ENCODE measurements at regions not wholly inside any gene's neighbourhood (a gene's known extent, or its start where the extent isn't known, plus 50 kb on each side); places are given as distances from the start of the nearest gene placed in this dataset.

DNA sequence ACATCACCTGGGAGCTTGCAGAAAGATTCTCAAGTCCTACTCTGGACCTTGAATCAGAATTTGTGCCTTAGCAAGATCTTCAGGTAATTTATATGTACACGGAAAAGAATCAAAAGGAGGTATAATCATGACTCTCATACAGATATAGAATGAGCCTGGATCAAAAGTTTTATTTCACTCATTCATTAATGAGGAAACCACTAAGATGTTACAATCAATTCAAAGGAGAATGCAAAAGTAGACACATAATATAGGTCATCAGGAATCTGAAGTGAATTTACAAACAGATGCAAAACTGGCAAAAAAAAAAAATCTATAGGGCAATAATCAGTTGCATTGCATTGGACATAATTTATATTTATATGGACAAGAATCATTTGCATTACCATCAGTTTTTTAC lies 195.4 kb upstream of the TLE3 start:
- no peak for DNase-seq

DNA sequence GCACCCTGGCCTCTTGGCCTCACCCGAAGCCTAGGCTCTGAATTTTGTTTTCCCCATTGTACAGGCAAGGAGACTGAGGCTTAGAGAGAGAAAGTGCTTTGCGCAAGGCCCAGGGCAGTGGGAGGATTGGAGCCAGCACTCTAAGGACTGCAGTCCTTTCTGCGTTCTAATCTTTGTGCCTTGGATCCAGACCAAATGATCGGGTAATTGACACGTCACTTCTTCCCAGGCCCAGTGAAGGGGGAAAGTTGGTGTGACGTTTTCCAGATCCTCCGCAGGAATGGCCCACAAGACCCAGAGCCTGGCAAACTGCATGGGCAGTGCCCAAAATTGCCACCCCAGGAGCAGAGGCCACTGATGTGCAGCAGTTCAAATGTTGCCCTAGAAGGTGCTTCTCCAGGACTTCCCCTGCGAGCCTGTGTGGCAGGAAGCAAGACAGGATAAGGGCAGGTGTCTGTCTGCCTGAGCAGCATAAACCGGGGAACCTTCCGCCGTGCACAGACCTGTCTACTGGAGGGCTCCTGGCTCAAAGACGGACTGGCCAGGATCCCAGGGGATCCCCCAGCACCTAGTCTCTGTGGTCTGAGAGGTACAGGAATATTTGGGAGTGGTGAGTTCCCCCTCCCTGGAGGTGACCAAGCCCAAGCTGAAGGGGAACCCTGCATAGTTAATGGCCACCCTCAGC lies 194.5 kb upstream of the TLE3 start:
- DNase-seq, result no peak

DNA sequence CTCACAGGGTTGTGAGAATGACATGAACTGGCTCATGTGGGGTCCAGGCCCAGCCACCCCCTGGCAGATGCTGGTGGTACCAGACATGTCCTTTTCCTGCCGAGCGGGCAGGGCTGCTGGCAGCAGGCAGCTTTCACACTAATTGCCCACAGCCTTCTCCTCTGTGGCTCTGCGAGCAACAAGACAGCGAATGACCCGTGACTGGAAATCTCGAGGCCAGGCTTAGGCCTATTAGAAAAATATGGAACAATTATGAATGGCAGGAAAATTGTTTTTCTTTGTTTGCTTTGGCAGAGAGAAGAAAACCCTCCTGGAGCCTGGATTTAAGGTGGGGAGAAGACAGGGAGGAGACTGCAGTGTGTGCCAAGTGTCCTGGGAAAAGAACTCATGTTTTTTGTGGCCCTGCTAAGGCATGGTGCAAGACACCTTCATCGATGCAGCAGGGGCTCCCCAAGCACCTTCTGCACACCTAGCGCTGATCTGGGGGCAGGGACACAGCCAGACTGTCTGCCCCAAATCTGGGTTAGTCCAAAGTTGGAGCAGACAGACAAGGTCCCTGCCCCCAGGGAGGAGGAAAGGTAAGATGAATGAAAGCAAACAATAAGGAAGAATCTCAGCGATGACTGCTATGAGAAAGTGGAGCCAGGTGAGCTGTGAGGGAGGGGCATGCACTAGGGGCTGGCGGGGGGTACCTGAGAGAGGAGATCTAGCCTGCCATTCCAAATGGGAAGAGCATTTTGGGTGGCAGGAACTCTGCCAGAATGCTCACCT lies 193.8 kb upstream of the TLE3 start:
- DNase-seq, result peak in 1 of 3 experiments; percentile 55

DNA sequence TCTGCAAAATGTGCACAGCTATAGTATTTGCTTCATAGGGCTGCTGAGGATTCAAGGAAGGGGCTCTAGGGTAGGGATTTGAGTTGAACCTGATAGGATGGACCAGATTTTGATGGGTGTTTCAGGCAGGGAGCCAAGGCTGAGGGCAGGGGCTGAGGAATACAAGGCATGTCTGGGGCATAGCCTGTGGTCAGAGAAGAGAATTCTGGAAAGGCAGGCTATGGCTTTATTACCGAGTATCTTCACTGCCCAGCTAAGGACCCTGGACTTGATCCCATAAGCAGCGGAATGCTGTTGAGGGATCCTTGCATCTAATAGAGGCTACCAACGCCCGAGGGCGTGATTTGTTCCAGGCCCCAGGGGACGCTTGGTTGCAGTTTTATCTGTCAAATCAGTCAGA lies 193.0 kb upstream of the TLE3 start:
- DNase-seq, result no peak

DNA sequence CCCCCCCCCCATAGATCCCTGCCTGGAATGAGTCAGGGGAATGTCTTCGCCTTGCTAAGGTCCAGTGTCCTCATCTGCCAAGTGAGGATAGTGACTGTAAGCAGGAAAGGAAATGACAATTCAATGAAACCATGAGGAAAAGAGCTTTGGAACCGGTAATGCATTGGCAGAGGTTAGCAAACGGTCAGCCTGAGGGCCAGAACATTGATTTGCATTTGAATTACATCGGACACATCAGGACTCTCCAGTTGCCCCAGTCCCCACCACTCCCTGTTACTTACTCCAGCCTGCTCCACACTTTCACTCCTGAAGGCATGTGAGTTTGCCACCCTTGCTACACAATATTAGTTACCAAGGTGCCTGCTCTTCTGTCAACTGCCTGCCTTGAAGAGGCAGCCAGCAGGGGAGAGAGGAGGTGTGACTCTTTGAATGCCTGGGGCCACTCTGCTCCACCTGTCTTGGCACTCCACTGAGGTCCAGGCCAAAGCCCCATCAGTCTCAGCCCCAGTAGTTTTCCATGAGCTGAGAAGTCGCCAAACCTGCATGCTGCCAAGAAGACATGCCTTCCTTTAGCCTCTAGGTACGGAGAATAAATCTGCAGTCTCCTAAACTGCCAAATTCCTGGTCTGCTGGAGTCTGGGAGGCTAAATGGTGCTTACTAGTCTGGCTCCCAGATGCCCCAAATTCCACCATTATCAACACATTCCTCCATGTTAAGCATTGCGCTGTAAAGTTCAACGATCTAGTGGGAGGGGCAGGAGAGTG lies 191.7 kb upstream of the TLE3 start:
- no peak for DNase-seq

DNA sequence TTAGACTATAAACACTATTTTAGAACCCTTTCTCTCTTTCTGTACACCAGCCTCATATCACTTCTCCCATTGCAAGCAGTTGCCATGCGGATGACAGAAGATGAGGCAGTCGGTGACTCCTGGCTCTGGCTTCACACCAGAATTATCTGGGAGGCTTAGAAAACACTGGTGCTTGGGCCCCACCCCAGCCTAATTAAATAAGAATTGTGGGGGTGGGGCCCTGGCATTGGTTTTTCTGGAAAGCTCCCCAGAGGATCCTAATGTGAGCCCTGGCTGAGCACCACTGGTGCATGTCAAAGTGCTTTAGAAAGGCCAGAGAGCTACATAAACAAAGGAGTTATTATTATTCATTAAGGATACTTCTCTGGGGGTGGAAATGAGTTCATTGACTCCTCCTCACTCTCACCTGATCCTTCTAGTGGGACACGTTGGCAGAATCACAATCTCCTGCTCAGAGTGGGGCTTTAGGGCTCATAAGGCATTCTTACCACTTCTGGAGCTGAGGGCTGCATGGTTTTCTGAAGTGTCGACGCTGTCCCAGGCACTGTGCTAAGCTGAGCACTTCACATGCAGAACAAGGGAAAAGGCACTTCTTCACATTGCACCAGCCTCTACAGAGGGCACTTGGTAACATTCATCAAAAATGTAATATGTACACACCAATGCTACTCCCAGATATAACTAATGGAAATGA lies 188.5 kb upstream of the TLE3 start:
- DNase-seq, result peak in 2 of 3 experiments; percentile 48 to 90

DNA sequence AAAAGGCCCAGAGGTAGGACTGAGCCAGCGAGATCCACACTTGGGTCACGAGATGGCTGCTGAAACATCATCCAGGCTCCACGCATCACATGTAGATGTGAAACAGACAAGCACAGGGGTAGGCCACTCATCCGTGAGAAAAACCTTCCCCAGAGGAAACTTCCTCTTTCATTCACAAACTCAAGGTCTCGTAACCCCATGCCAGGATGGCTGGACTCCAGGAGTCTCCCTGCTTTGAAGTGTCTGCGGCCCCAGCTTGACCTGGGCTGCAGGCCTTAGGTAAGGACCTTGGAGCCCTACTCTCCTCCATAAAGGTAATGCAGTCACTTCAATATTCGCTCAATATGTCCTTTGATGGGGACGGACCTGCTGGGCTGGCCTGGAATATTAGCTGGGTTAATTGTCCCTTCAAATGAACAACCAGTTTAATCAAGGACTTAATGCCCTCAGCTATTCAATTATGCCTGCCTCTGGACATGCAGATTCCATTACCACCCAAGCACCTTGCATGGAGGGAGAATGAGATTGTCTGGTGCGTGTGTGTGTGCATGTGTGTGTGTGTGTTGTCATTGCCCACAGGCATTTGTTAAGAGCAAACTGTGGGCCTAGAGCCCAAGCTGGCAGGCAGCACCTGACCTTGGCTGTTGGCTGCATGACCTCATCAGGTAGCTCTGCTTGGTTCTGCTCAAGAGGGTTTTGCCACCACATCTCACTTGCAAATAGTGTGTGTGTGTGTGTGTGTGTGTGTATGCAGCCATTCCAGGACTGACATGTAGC lies 186.9 kb upstream of the TLE3 start:
- no peak for DNase-seq

DNA sequence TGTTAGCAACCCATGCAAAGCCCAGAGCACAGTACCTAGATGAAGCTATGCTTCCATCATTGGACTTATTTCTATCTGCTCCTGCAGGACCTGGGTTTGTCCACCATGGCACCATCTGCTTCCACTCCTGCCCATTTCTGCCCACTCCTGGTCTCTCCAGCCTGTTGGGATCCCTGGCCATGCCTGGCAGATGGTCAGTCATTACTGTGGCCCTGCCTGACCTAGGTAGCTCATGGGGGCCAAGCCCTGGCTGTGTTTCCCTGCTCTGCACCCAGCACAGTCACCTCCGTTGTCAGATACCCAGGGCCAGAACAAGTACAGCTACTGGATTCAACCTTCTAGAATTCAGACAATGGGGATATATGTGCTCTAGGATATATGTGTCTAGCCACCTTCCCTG lies 185.8 kb upstream of the TLE3 start:
- no peak for DNase-seq

DNA sequence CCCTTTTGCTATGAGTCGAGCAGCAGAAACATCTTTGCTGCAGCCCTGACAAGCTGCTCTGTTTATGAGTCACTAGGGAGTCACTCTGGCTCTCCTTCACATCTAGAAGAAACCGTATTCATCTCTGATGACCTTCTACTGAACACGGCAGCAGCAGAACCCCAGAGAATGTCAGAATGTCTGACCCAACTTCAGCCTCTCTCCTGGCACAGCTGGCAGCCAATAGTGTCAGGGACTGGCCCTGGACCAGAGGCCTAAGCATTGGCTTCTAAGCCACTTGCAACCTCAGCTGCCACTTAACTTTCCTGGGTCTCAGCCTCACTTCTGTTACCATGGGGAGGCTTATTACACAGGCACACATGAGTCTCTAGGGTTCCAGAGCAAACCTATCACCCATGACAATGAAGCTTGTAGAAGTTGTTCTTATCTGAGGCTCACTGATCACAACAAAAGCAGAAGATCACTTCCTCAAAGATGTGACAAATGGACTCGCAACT lies 184.1 kb upstream of the TLE3 start:
- DNase-seq, result no peak

DNA sequence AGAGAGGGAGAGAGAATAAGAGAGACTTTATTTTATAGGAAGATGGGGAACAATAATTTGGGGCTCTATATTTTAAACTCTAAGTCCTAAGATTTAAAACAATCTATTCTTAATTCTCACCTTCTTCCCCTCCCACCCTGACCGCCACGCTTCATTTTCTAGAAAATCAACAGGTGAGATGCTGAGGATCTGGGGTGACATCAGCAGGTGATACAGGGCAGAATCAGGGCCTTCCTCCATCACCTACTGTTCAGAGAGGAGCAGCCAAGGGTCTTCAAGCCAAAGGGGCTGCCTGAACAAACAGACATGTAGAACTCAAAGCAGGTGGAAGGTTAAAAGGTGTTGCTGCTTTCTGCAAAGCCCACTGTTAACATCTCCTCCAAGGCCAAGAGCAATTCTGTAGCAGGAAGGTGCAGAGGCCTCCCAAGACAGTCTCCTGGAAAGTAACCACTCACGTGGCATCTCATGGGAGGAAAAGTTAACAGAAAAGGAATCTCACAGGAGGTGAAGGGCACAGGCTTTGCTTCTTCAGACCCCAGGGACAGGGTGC lies 183.6 kb upstream of the TLE3 start:
- DNase-seq, result no peak

DNA sequence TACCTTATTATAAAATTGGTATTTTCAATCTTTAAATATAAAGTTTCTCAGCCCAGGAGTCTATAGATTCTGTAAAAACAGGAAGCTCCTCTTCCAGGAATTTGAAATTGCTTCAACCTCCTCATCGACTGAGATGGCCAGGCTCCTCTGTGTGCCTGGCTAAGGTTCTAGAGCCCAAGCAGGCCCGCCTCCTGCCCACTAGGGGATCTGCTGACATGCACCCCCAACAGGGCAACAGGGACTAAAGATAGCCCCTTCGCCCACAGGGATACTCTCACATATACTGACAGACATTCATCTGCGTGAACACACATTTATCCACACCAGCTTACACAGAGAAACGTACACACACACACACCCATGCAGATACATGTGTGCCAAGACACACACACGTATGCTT lies 183.1 kb upstream of the TLE3 start:
- DNase-seq, result no peak

DNA sequence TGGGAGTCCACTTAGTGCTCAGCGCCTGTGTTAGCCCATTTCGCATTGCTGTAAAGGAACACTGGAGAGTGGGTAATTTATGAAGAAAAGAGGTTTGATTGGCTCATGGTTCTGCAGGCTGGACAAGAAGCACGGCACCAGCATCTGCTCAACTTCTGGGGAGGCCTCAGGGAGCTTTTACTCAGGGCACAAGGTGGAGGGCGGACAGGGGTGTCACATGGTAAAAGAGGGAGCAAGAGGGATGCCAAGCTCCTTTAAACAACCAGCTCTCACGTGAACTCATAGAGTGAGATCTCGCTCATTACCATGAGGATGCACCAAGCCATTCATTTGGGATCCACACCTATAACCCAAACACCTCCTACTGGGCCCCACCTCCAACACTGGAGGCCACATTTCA lies 181.4 kb upstream of the TLE3 start:
- DNase-seq, result no peak

DNA sequence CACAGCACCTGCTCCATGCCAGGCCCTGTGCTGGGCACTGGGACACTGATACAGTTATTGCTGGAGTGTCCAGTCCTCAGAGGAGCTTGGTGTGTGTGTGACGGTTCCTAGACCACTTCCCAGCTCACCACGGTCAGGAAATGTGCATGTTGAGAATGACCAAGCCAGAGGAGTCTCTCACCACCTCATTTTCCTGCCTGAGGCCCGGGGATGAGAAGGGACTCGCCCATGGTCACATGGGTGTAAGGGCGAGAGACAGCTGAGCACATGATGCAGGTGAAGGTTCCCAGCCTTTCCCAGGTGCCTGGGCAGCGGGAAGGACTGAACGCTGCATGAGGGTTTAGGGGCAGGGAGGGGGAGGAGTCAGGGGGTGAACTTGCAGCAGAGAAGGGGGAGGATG lies 180.9 kb upstream of the TLE3 start:
- DNase-seq, result no peak

DNA sequence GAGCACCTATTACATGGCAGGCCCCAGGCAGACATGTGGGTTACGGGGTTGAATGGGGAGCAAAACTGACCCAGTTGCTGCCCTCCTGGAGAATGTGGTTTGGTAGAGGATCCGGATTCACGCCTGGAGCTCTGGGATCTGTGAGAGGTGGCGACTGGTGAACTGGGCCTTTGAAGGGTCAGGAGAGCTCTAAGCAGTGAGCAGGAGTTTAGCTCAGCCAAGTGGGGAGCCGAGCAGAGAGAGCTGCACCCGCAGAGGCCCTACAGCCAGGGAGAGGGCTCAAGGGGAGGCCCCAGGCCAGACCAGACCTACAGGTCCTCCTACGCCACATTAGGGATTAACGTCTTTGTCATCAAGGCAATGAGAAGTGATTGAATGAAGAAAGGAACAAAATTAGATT lies 179.8 kb upstream of the TLE3 start:
- DNase-seq, result no peak

DNA sequence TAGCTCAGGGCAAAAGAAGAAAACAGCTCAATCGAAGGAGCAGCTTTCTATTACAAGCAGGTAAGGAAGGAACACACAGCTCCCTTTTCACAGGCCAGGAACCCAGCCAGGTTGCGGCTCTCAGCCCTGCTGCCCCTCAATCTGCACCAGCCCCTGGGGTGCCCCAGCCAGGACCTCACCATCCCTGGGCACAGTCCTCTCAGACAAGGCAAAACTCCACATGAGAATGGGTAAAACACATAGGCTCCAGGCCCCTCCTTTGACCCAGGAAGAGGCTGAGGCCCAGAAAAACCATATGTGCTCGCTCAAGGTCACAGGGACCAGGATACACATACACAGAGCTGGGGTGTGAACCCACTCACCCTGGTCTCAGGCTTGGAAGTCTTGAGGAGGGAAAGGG lies 178.7 kb upstream of the TLE3 start:
- DNase-seq, result no peak

DNA sequence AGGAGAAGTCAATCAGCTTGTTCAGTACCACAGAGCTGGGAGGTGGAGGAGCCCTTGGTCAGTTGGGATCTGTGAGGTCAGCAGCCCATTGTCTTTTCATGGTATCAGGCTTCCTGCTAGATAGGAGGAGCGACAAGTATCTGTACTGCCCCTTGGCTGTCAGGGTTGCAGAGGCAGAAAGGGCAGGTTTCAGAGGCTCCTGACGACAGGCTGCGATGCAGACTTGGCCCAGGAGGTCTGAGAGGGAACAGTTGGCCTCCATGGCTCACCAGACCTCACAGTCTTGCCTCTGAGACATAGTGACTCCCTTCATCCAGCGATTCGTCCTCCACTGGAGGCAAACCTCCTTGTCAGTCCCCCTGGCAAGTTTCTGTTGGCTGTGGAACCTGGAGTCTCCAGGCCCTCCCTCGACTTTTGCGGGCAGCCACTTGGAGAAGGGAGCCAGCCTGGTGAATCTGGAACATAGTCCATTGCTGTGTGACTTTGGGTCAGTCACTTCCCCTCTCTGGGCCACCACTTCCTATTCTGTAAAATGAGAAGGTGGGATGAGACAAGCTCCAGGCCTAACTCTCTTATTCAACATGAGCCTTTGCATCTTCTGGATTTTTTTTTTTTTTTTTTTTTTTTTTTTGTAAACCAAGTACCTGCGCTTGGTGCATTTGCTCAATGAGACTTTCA lies 177.9 kb upstream of the TLE3 start:
- no peak for DNase-seq

DNA sequence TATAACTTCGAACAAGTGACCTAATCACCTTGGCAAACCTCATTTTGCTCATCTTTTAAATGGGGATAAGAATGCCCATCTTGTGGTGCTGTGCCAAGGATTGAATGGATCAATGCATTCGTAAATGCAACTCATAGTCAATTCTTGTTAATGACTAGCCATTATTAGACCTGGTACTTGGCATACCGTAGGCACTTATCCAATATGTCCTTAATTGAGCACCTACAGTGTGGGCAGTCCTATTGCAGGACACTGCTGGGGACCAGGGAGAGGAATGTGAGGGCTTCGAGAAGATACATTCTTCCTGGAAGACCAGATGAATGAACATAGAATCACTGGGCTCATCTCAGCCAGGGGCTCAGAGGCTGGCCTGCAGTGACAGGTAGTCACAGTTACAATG lies 177.2 kb upstream of the TLE3 start:
- DNase-seq, result no peak

DNA sequence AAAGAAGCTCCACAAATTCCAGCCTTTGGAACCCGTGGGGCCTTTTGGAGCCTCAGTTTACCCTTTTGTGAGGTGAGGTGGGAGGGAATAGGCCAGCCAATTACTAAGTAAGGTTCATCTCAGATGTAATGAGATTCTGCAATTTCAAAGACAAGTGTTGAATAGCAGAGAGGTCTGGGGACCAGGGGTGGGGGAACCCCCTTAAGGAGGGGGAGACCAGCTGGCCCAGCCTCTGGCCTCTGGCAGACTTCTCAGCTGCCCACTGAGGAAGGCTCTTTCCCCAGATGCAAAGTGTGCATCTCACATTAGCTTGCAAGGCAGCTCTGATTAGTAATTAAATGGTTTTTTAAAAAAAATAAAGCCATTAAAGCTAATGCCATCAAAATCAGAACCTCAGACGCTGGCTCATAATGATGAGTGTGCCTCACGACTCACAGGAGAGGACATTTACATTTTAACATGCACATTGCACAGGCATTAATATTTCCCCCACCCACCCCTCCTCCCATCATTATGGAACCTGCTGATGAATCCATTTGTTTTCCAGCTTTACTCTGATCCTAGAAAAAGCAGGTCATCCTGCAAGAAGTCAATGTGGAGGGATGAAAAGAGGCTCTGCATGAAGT lies 176.7 kb upstream of the TLE3 start:
- no peak for DNase-seq

DNA sequence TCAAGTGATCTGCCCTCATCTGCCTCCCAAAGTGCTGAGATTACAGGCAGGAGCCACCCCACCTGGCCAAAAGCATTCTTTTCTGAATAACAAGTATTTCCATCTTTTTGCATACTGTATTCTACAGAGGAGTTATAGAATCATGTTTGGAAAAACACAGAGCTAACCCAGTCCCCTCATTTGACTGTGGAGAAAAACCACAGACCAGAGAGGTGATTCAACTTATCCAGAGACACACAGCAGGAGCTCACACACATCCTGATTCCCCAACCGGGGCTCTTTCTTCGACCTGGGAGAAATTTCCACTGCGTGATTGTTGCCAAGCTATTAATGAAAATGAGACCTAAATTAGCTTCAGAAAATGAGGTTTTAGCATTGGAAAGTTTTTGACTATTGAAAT lies 176.1 kb upstream of the TLE3 start:
- DNase-seq, result no peak

DNA sequence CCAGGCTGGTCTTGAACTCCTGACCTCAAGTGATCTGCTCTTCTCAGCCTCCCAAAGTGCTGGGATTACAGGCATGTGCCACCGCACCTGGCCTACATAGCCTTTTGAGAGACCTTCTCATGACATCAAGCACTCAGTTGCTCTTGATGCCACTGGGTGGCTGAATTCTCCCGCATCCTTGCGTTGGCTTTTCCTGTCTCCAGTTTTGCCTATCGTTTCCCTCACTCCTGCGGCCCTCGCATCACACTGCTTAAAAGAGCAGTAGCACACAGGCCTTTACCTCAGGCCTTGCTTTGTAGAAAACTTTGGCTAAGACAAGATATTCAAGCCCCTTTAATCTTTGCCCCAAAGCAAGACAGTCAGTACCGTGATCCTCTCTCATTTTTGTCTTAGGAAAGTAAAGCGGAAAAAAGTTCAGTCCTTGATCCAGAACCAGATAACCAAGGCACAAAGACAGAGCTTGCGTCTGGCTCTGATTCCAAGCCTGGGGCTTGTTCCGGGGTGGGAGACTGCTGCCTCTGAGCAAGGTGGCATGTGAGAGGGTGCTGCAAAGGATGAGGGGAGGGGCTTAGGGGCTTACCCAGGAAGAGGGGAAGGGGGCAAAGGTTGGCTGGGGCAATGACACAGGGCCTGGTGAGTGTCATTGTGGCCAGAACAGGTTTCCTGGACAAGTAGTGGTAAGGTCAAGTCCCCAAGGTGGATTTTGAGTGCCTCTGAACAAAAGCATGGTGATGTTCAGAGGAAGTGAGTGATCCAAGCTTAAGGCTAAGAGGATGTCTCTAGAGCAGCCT lies 175.0 kb upstream of the TLE3 start:
- no peak for DNase-seq
